ENCODE measurements at regions not wholly inside any gene's neighbourhood (a gene's known extent, or its start where the extent isn't known, plus 50 kb on each side); places are given as distances from the start of the nearest gene placed in this dataset.
"Not testable (repeated sequence)": the region's sequence is repeated elsewhere in the genome, so short reads cannot be mapped to it uniquely, and the experiment has no call there.

- TF ChIP-seq, protein P1, sequence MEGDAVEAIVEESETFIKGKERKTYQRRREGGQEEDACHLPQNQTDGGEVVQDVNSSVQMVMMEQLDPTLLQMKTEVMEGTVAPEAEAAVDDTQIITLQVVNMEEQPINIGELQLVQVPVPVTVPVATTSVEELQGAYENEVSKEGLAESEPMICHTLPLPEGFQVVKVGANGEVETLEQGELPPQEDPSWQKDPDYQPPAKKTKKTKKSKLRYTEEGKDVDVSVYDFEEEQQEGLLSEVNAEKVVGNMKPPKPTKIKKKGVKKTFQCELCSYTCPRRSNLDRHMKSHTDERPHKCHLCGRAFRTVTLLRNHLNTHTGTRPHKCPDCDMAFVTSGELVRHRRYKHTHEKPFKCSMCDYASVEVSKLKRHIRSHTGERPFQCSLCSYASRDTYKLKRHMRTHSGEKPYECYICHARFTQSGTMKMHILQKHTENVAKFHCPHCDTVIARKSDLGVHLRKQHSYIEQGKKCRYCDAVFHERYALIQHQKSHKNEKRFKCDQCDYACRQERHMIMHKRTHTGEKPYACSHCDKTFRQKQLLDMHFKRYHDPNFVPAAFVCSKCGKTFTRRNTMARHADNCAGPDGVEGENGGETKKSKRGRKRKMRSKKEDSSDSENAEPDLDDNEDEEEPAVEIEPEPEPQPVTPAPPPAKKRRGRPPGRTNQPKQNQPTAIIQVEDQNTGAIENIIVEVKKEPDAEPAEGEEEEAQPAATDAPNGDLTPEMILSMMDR (IDR thresholded peaks at IDR 0.05), result not testable (repeated sequence)
- TF ChIP-seq POLR2A (IDR thresholded peaks at IDR 0.05), result not testable (repeated sequence)
These were observed 558.8 kb downstream of the ADGRL2 start for GRCh38 chr1:82359541-82359940.

Measured in adrenal gland (tissue), 5 donors.